Urinary bladder (tissue), 3 donors: ENCODE measurements at regions not wholly inside any gene's neighbourhood (a gene's known extent, or its start where the extent isn't known, plus 50 kb on each side); places are given as distances from the start of the nearest gene placed in this dataset.
"Not testable (repeated sequence)": the region's sequence is repeated elsewhere in the genome, so short reads cannot be mapped to it uniquely, and the experiment has no call there.

ENCODE experiments used
- DNase-seq: peaks from one replicate; pipeline ENCODE4 v3.0.0-alpha.2; 2015; ENCODE audit errors: extremely low spot score
- H3K27ac ChIP-seq: one replicate; pipeline ENCODE4 v1.5.1; 2013; ENCODE audit warnings: low read depth, mild to moderate bottlenecking, moderate library complexity
- H3K36me3 ChIP-seq: one replicate; pipeline ENCODE4 v1.6.1; 2013; ENCODE audit warnings: mild to moderate bottlenecking, moderate library complexity; ENCODE audit not compliant: insufficient read depth
- H3K4me1 ChIP-seq: one replicate; pipeline ENCODE4 v1.6.1; 2013; ENCODE audit warnings: mild to moderate bottlenecking, moderate library complexity; ENCODE audit not compliant: insufficient read depth
- H3K4me3 ChIP-seq: one replicate; pipeline ENCODE4 v1.5.1; 2013; ENCODE audit warnings: low read depth, low read length
- WGBS: extraction: QIAGEN DNeasy Blood & Tissue Kit; methylation state at CpG from one replicate; pipeline ENCODE4 v1.1.7; 2013; 5-methylcytosine and 5-hydroxymethylcytosine counted together
- donor health status: healthy with polysubstance abuse.
- donor health status: healthy.

DNA sequence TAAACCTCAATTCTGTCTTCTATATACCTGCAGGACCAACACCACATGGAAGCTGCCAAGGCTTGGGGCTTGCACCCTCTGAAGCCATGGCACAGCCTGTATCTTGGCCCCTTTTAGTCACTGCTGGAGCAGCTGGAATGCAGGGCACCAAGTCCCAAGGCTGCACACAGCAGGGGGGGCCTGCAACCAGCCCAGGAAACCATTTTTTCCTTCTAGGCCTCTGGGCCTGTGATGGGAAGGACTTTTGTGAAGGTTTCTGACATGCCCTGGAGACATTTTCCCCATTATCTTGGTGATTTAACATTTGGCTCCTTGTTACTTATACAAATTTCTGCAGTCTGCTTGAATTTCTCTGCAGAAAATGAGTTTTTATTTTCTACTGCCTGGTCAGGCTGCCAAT lies 123.2 kb upstream of the PCGF5 start:
- Histone ChIP-seq H3K36me3 (no peaks in the 10 kb centered on the region), H3K27ac (no peak overlapping the region), H3K4me3 (no peak overlapping the region), H3K4me1 (no peaks in the 10 kb centered on the region)
- DNase-seq = no peak

DNA sequence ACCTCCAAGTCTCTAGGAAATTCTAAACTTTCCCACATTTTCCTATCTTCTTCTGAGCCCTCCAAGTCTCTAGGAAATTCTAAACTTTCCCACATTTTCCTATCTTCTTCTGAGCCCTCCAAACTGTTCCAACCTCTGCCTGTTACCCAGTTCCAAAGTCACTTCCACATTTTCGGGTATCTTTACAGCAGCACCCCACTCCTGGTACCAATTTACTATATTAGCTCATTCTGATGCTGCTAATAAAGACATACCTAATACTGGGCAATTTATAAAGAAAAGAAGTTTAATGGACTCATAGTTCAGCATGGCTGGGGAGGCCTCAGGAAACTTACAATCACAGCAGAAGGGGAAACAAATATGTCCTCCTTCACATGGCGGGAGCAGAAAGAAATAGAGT lies 122.4 kb upstream of the PCGF5 start:
- DNase-seq, H3K4me3 ChIP-seq, H3K27ac ChIP-seq, H3K4me1 ChIP-seq, H3K36me3 ChIP-seq: not testable (repeated sequence)
- 96% methylated on average over 2 of the region's 2 CpGs for WGBS

DNA sequence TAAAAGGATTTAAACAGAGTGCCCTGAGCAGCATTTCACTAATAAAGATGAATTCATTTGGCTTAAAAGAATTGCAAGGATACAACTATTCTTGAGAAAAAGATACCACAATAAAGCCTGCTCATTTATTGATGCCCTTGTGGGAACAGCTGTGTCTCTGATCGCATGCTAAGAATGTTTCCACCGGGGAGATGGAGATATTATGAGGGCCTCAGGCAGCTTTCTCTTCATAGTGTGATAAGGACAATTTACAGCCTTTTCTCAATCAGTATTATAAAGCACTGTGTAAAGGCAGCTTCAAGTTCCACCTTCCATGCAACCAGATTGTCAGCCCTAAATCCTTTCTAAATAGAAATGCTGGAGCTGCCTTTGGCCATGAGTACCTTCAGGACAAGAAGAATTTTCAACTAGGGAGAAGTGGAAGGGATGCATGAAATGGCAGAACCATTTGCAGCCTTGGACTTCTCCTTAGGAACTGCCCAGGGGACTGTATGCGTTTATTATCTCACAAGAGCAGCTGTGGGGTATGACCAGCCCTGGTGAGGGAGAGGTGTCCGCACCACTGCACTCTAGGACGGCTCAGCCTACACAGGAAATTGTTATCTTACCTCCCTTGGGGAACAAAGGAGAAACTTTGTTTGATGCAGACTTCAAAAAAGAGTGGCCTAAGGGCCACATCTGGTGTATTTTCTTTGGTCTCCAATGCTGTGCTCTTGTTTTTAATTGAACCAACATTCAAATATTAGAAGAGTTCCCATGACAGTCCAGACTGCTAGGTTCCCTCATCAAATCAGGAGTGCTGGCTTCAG lies 116.9 kb upstream of the PCGF5 start:
- 50% methylated on average over 5 of the region's 5 CpGs for WGBS
- H3K36me3 ChIP-seq = no peaks in the 10 kb centered on the region
- no peak overlapping the region for H3K27ac ChIP-seq
- no peak overlapping the region for H3K4me3 ChIP-seq
- H3K4me1 ChIP-seq = no peaks in the 10 kb centered on the region
- DNase-seq = no peak

DNA sequence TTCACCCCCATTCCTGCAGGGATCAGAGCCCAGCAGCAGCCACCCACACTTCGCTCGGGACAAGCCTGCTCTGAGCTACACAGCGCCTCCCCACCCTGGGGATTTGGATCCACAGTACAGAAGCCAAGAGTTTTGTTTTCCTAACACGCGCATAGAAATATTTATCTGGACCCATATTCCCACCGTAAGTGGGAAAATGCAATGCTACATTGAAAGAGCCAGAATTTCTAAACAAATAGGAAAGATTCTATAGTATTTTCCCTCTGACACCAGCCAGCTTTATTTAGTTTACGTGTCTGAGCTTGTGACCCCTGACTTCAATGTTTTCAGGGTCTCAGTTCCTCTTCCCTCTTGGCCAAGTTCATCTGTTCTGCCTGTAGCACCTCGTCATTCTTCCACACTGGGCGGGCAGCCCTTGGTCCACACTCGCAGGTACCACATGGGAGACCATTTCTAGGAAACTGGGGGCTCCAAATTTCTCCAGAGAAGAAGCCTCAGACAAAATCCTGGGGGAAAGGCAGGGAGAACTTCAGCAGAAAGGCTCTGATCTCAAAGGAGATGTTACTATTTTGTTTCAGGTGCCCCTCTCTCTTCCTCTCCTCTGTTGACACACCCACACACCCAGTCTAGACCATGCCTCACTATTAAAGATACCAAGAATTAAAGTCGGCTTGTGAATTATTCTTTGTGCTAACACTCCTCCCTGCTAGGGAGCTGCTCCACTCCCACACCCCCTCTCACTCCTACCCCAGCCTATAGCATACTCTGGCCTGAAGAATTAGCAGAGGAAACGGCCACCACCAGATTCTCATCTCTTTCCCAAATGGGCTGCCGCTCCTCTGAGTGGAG lies 116.0 kb upstream of the PCGF5 start:
- H3K4me3 ChIP-seq = no peak overlapping the region

DNA sequence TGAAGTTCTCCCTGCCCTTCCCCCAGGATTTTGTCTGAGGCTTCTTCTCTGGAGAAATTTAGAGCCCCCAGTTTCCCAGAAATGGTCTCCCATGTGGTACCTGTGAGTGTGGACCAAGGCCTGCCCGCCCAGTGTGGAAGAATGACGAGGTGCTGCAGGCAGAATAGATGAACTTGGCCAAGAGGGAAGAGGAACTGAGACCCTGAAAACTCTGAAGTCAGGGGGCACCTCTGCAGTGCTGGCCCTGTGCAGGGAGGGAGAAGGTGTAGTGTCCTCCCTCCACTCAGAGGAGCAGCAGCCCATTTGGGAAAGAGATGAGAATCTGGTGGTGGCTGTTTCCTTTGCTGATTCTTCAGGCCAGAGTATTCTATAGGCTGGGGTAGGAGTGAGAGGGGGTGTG lies 115.2 kb upstream of the PCGF5 start:
- no peak overlapping the region for H3K27ac ChIP-seq
- no peaks in the 10 kb centered on the region for H3K4me1 ChIP-seq
- 94% methylated on average over 2 of the region's 2 CpGs for WGBS
- no peak overlapping the region for H3K4me3 ChIP-seq
- no peak for DNase-seq
- no peaks in the 10 kb centered on the region for H3K36me3 ChIP-seq

More for the DNA sequence above, 116.0 kb upstream of the PCGF5 start:
- Histone ChIP-seq H3K36me3 (no peaks in the 10 kb centered on the region), H3K27ac (no peak overlapping the region), H3K4me1 (no peaks in the 10 kb centered on the region)
- 67% methylated on average over 13 of the region's 13 CpGs for WGBS
- no peak for DNase-seq

DNA sequence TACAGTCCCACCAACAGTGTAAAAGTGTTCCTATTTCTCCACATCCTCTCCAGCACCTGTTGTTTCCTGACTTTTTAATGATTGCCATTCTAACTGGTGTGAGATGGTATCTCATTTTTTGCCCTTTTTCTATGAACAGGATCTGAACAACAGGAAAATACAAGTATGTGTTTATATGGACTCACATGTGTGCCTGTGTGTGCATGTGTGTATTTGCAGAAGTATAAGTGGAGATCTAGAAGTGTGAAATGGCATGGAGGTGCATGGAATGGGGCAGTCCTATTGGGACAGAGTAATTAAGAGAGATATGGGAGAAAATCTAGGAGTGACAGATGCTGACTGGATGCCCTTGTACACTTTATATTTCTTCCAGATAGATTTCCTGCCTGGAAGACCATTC lies 111.6 kb upstream of the PCGF5 start:
- Histone ChIP-seq H3K27ac (no peak overlapping the region), H3K4me1 (no peaks in the 10 kb centered on the region), H3K4me3 (no peak overlapping the region), H3K36me3 (no peaks in the 10 kb centered on the region)
- no peak for DNase-seq

DNA sequence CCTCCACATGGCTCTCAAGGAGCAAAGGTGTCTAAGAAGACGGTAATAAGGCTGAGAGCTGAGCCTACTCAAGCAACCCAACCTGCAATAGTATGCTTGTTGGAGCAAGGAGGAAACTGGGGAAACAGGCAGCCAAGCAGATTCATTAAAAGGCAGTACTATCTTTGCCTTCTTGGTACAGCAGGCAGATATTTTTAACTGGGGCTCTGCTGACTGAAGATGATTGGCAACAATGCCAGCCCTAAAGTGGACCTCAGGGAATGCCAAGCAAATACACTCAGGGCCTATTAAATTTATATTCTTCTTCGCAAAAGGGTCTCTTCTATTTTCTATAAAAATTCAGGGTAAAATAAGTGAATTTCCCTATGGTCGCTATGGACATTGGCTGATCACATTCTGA lies 109.4 kb upstream of the PCGF5 start:
- H3K4me1 ChIP-seq = no peaks in the 10 kb centered on the region
- H3K4me3 ChIP-seq = no peak overlapping the region
- no peak for DNase-seq
- H3K27ac ChIP-seq = no peak overlapping the region
- WGBS = 86% methylated on average over 3 of the region's 3 CpGs
- no peaks in the 10 kb centered on the region for H3K36me3 ChIP-seq

DNA sequence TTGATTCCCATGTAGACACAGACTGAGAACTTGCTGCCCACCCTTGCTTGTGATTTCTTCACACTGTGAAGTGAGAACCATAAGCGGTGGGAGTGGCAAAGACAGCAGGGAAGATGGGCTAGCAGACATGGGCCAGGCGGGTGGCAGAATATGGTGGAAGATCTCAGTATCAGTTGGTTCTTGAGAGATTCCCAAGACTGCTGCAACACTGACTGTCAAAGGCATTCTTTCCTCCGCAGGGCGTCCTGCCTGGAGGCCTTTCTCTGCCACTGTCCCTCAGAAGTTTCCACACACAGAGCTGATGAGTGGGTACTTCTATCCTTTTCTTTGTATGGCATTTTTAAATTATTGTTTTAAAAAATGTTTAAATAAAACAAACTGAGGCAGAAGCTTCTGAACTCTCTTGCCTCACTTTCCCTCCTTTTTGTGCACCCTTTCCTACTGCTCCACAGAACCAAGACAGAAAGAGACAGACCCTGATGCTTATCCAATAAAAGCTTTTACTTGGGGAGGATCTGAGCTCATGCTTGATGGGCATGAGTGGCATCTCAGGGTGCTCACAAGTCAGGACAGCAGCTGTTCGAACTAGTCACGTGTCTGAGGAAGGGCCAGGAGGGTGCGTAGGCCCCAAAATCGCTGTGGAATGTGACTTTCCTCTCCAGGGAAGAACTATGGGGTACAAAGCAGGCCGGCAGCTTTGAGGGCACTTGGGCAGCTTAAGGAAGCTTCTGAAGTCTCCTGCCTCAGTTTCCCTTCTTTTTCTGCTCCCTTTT lies 104.7 kb upstream of the PCGF5 start:
- Histone ChIP-seq H3K36me3 (no peaks in the 10 kb centered on the region), H3K4me3 (no peak overlapping the region), H3K4me1 (no peaks in the 10 kb centered on the region), H3K27ac (no peak overlapping the region)
- 92% methylated on average over 9 of the region's 9 CpGs for WGBS
- DNase-seq = no peak

DNA sequence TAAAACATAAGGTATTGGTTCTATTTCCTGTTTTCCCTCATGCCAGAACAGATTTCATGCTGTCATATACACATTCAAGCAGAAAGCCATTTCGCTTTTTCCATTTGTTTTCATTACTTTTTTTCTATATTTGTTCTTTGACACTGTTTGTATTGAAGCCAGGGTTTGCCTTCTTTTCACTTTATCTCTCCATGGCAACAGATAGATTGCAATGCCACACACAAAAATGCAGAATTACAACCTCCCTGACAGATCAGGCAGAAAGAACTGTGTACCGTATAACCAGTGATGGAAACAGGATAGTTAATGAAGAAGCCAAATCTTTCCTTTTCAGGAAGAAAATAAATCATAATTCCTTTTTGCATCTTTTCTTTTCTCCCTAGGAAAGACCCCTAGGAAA lies 103.0 kb upstream of the PCGF5 start:
- H3K4me1 ChIP-seq = no peaks in the 10 kb centered on the region
- WGBS = 61% methylated on average over 2 of the region's 2 CpGs
- H3K4me3 ChIP-seq = no peak overlapping the region
- no peak for DNase-seq
- H3K36me3 ChIP-seq = no peaks in the 10 kb centered on the region
- no peak overlapping the region for H3K27ac ChIP-seq

DNA sequence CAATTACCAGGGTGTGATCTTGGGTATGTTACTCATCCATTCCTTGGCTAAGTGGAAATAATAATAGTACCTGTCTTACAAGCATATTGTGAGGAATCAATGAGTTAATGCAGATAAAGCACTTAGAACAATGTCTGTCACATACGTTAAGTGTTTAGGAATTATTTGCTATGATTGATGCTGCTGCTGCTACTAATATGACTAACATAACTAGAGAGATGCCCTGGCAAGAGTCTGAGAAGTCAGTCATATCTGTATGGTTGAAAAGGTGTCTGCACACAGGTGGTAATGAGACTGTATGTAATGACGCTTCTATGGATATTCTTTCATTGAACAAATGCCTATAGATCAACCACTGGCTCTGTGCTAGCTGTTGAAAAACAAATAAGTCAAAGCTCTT lies 100.1 kb upstream of the PCGF5 start:
- Histone ChIP-seq H3K4me3 (no peak overlapping the region), H3K4me1 (no peaks in the 10 kb centered on the region), H3K36me3 (no peaks in the 10 kb centered on the region), H3K27ac (no peak overlapping the region)
- WGBS = 46% methylated on average over 2 of the region's 2 CpGs
- no peak for DNase-seq

DNA sequence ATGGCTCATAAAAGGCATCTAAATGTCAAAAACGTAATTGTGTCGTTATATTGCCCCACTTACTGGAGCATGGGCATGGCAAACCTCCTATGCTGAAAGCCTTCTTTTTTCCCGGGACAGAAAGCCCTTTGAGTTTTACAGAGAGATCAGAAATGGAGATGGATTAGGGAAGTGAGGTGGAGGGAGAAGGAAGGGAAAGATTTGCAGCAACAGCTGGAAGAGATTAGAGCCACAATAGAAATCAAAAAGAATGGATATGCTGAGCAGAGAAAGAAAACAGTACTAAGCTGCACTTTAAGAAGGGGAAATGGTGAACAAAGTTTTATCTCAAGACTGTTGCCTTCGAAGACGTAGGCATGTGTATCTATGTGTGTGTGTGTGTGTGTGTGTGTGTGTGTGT lies 97.2 kb upstream of the PCGF5 start:
- H3K27ac ChIP-seq = no peak overlapping the region
- no peak overlapping the region for H3K4me3 ChIP-seq
- WGBS = 29% methylated on average over 5 of the region's 5 CpGs
- DNase-seq = no peak
- H3K4me1 ChIP-seq = no peaks in the 10 kb centered on the region
- no peaks in the 10 kb centered on the region for H3K36me3 ChIP-seq

DNA sequence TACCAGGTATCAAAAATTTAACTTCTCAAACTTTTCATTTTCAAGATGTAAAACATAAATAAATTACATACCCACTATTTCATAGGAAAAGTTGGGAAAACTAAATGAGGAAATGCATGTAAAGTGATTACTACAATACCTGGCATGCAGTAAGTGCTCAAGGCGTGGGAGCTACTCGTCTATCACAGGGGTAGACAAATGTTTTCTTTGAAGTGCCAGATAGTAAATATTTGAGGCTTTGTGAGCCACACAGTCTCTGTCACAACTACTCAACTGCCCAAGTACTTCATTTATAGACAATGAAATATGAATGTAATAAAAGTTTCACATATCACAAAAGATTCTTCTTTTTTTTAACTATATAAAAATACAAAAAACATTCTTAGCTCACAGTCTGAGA lies 96.4 kb upstream of the PCGF5 start:
- DNase-seq = no peak
- WGBS = 69% methylated on average over 2 of the region's 2 CpGs
- H3K4me3 ChIP-seq = no peak overlapping the region

DNA sequence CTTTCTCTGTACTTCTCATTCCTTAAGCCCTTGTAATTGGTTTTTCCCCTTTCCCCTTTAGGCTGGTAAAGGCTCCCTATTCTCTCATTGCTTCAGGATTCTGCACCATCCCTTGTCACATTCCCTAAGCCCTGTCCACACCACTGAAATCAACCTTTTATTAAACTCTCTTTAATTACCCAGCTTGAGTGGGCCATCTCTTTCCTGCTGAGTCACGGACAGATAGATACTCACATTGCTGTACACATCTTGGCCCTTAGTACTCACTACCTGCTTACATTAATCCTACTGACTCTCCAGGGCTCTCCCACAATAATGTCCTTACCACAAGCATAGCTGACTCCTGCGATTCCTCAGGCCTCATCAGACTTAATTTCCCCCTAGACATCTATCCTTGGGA lies 94.0 kb upstream of the PCGF5 start:
- H3K36me3 ChIP-seq = no peaks in the 10 kb centered on the region
- WGBS = 89% methylated on average over 2 of the region's 2 CpGs
- no peak overlapping the region for H3K4me3 ChIP-seq
- H3K27ac ChIP-seq = no peak overlapping the region
- H3K4me1 ChIP-seq = no peaks in the 10 kb centered on the region
- no peak for DNase-seq

More for the DNA sequence above, 96.4 kb upstream of the PCGF5 start:
- no peaks in the 10 kb centered on the region for H3K36me3 ChIP-seq
- H3K4me1 ChIP-seq = no peaks in the 10 kb centered on the region
- H3K27ac ChIP-seq = no peak overlapping the region
